ENCODE measurements at regions not wholly inside any gene's neighbourhood (a gene's known extent, or its start where the extent isn't known, plus 50 kb on each side); places are given as distances from the start of the nearest gene placed in this dataset.

DNA sequence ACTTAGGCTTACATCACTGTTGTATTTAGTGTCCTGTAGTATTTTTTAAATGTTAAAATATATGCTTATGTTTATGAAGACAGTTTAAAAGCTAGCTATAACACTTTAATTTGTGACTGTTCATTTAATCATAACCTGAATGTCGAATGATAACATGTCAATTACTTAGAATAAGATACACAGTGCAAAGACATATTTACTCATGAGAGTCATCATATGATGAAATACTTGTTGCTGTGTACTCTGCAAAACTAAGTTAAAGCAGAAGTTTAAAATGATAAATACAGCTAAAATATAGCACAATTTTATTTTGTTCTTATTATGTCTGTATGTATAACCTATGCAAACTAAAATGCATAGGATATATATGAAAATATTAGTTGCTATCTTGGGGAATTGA lies 497.4 kb downstream of the FSCB start (continued):
- no peak for TF ChIP-seq ZBTB33 (CRISPR knock-in tag; IDR thresholded peaks at IDR 0.05)
- TF ChIP-seq, protein P1, sequence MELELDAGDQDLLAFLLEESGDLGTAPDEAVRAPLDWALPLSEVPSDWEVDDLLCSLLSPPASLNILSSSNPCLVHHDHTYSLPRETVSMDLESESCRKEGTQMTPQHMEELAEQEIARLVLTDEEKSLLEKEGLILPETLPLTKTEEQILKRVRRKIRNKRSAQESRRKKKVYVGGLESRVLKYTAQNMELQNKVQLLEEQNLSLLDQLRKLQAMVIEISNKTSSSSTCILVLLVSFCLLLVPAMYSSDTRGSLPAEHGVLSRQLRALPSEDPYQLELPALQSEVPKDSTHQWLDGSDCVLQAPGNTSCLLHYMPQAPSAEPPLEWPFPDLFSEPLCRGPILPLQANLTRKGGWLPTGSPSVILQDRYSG (CRISPR knock-in tag; IDR thresholded peaks at IDR 0.05), result no peak
- no peak for TF ChIP-seq JUN (CRISPR knock-in tag; IDR thresholded peaks at IDR 0.05)
- TF ChIP-seq NRL (CRISPR knock-in tag; IDR thresholded peaks at IDR 0.05; ENCODE audit: borderline replicate concordance), result no peak
- TF ChIP-seq ELF1 (CRISPR knock-in tag; IDR thresholded peaks at IDR 0.05), result no peak
- no peak for TF ChIP-seq JARID2 (CRISPR knock-in tag; IDR thresholded peaks at IDR 0.05; ENCODE audit: insufficient replicate concordance)

DNA sequence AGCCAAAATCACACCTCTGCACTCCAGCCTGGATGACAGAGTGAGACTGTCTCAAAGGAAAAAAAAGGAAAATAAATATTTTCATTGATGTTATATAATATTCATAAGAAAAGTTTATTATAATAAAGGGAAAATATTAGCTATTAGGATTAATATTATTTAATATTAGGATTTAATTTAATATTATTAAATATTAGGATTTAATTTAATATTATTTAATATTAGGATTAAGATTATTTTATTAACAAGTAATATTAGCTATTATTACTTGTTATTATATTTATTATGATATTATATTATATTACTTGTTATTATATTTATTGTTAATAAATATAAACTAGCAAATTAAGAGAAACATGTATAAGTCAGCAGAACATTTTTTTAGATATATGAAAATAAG lies 518.1 kb downstream of the FSCB start:
- CTCF ChIA-PET (ENCODE audit: low intra/inter-chr PET ratio, low total read pairs), result no interaction called here
- no TSS peak for BruUV-seq (replicated peaks)
- FAIRE-seq, result no peak
- TF ChIP-seq, protein P2, sequence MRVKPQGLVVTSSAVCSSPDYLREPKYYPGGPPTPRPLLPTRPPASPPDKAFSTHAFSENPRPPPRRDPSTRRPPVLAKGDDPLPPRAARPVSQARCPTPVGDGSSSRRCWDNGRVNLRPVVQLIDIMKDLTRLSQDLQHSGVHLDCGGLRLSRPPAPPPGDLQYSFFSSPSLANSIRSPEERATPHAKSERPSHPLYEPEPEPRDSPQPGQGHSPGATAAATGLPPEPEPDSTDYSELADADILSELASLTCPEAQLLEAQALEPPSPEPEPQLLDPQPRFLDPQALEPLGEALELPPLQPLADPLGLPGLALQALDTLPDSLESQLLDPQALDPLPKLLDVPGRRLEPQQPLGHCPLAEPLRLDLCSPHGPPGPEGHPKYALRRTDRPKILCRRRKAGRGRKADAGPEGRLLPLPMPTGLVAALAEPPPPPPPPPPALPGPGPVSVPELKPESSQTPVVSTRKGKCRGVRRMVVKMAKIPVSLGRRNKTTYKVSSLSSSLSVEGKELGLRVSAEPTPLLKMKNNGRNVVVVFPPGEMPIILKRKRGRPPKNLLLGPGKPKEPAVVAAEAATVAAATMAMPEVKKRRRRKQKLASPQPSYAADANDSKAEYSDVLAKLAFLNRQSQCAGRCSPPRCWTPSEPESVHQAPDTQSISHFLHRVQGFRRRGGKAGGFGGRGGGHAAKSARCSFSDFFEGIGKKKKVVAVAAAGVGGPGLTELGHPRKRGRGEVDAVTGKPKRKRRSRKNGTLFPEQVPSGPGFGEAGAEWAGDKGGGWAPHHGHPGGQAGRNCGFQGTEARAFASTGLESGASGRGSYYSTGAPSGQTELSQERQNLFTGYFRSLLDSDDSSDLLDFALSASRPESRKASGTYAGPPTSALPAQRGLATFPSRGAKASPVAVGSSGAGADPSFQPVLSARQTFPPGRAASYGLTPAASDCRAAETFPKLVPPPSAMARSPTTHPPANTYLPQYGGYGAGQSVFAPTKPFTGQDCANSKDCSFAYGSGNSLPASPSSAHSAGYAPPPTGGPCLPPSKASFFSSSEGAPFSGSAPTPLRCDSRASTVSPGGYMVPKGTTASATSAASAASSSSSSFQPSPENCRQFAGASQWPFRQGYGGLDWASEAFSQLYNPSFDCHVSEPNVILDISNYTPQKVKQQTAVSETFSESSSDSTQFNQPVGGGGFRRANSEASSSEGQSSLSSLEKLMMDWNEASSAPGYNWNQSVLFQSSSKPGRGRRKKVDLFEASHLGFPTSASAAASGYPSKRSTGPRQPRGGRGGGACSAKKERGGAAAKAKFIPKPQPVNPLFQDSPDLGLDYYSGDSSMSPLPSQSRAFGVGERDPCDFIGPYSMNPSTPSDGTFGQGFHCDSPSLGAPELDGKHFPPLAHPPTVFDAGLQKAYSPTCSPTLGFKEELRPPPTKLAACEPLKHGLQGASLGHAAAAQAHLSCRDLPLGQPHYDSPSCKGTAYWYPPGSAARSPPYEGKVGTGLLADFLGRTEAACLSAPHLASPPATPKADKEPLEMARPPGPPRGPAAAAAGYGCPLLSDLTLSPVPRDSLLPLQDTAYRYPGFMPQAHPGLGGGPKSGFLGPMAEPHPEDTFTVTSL (CRISPR knock-in tag; IDR thresholded peaks at IDR 0.05; ENCODE audit: borderline replicate concordance), result no peak
- no peak for TF ChIP-seq ZNF33B (CRISPR knock-in tag; IDR thresholded peaks at IDR 0.05)
- TF ChIP-seq ZNF451 (CRISPR knock-in tag; IDR thresholded peaks at IDR 0.05), result no peak
- TF ChIP-seq RFX5 (IDR thresholded peaks at IDR 0.05; ENCODE audit: low read depth, low read length), result no peak
- TF ChIP-seq ZUFSP (CRISPR knock-in tag; IDR thresholded peaks at IDR 0.05; ENCODE audit: borderline replicate concordance), result no peak
- TF ChIP-seq ZNF552 (CRISPR knock-in tag; IDR thresholded peaks at IDR 0.05; ENCODE audit: borderline replicate concordance), result no peak
- no peak for TF ChIP-seq ZNF121 (CRISPR knock-in tag; IDR thresholded peaks at IDR 0.05)
- TF ChIP-seq FOXC1 (CRISPR knock-in tag; IDR thresholded peaks at IDR 0.05; ENCODE audit: borderline replicate concordance), result no peak
- no peak for TF ChIP-seq TARDBP (CRISPR knock-in tag; IDR thresholded peaks at IDR 0.05)

More for the DNA sequence above, 518.1 kb downstream of the FSCB start:
- Histone ChIP-seq H3K4me2 (ENCODE audit: low read depth, low read length) (no peak overlapping the region), H3K79me2 (ENCODE audit: insufficient read depth, low read length) (no peaks in the 10 kb centered on the region), H2AFZ (ENCODE audit: low read length) (no peak overlapping the region), H4K20me1 (ENCODE audit: insufficient read depth, low read length) (no peaks in the 10 kb centered on the region), H3K36me3 (replicated peaks in 1 of 2; ENCODE audit: control insufficient read depth in 1 of 2, insufficient read depth in 2 of 2, low read length in 2 of 2) (no peaks in the 10 kb centered on the region), H3K4me1 (ENCODE audit: insufficient read depth, low read length) (no peaks in the 10 kb centered on the region), H3K27me3 (ENCODE audit: control insufficient read depth in 1 of 2, insufficient read depth in 2 of 2, low read length in 2 of 2) (no peaks in the 10 kb centered on the region; a peak in 1 of 5 replicates), H3K9ac (ENCODE audit: insufficient read depth, low read depth, low read length) (no peak overlapping the region), H3K4me3 (replicated peaks in 1 of 3; ENCODE audit: insufficient read depth in 1 of 3, low read depth in 2 of 3, low read length in 3 of 3) (no peak overlapping the region), H3K27ac (ENCODE audit: extremely low read length, insufficient read depth, low read length) (no peak overlapping the region), H3K9me3 (ENCODE audit: low read length) (no peaks in the 10 kb centered on the region)
- in situ Hi-C loops (cut with HindIII; ENCODE audit: extremely low pct_ligation_motif_present, low pct_unique_long_range_greater_than_20kb), result no loop called here
- ATAC-seq (no peak), DNase-seq (ENCODE audit: low spot score) (no peak)
- POLR2A ChIA-PET, result no interaction called here
- intact Hi-C loops (cut with micrococcal nuclease; ENCODE audit: unreplicated experiment), result no loop called here
